Naive thymus-derived CD4-positive, alpha-beta T cell (primary cell): ENCODE measurements at regions not wholly inside any gene's neighbourhood (a gene's known extent, or its start where the extent isn't known, plus 50 kb on each side); places are given as distances from the start of the nearest gene placed in this dataset.

Source experiments
- ATAC-seq: fragments of 150-1000 bp; cut with Tn5 transposase; 2 replicates; pipeline ENCODE4 v1.10.0; 2021; ENCODE audit warnings: mild to moderate bottlenecking, moderate library complexity
- CTCF ChIA-PET: fragments of 350-600 bp; sonication (Branson Sonifier 250); formaldehyde crosslinking; loops from one replicate; lab custom pipeline; 2021; ENCODE audit warnings: antibody characterized with exemption; lab: Charles Lee
- POLR2A ChIA-PET: fragments of 350-600 bp; sonication (Branson Sonifier 250); formaldehyde crosslinking; loops from one replicate; lab custom pipeline; 2021; ENCODE audit warnings: antibody characterized with exemption, inconsistent platforms; lab: Charles Lee
- DNase-seq, 9 donors: peaks; one replicate each; pipeline versions ENCODE4 v3.0.0 to v3.0.0-alpha.2; 2020 to 2022; ENCODE audit warnings: mixed read lengths in 1 of 9
- H3K27ac ChIP-seq: one replicate; pipeline ENCODE4 v1.7.0; 2013; ENCODE audit warnings: mild to moderate bottlenecking, low read depth, low read length, moderate library complexity
- H3K27me3 ChIP-seq, 2 donors: one replicate each; pipeline ENCODE4 v1.7.0; 2013; ENCODE audit warnings: low read length in 2 of 2, mild to moderate bottlenecking in 2 of 2, moderate library complexity in 2 of 2; ENCODE audit not compliant: control insufficient read depth in 2 of 2, insufficient read depth in 2 of 2
- H3K36me3 ChIP-seq, 3 experiments: 1 replicate in 2 of 3; 2 replicates in 1 of 3; pipeline ENCODE4 v1.7.0; 2013; ENCODE audit warnings: low read length in 3 of 3, mild to moderate bottlenecking in 3 of 3, moderate library complexity in 1 of 3; ENCODE audit not compliant: insufficient read depth in 3 of 3, control insufficient read depth in 2 of 3
- H3K4me1 ChIP-seq, 2 donors: one replicate each; pipeline ENCODE4 v1.7.0; 2013; ENCODE audit warnings: low read length in 2 of 2, mild to moderate bottlenecking in 2 of 2, moderate library complexity in 1 of 2; ENCODE audit not compliant: control insufficient read depth in 2 of 2, insufficient read depth in 2 of 2
- H3K4me3 ChIP-seq: 2 replicates; pipeline ENCODE4 v1.7.0; 2013; ENCODE audit warnings: mild to moderate bottlenecking, low read length
- H3K9me3 ChIP-seq, 3 experiments: 1 replicate in 2 of 3; 2 replicates in 1 of 3; pipeline ENCODE4 v1.7.0; 2013; ENCODE audit warnings: low read length in 3 of 3; ENCODE audit not compliant: control insufficient read depth in 2 of 3
- H3K27ac Mint-ChIP-seq, 9 donors: one replicate each; pipeline ENCODE4 v1.8.0; 2020 to 2022; ENCODE audit warnings: mixed read lengths in 9 of 9, mild to moderate bottlenecking in 8 of 9, moderate library complexity in 5 of 9, inconsistent platforms in 2 of 9
- H3K27me3 Mint-ChIP-seq, 5 donors: one replicate each; pipeline ENCODE4 v1.8.0; 2021 to 2022; ENCODE audit warnings: mixed read lengths in 5 of 5, mild to moderate bottlenecking in 1 of 5
- H3K36me3 Mint-ChIP-seq, 5 donors: one replicate each; pipeline ENCODE4 v1.8.0; 2020 to 2022; ENCODE audit warnings: mixed read lengths in 5 of 5, mild to moderate bottlenecking in 3 of 5, inconsistent platforms in 1 of 5
- H3K4me1 Mint-ChIP-seq, 7 donors: one replicate each; pipeline ENCODE4 v1.8.0; 2020 to 2022; ENCODE audit warnings: mixed read lengths in 7 of 7, mild to moderate bottlenecking in 3 of 7, inconsistent platforms in 1 of 7
- H3K4me3 Mint-ChIP-seq, 10 donors: one replicate each; pipeline ENCODE4 v1.8.0; 2020 to 2022; ENCODE audit warnings: mild to moderate bottlenecking in 10 of 10, mixed read lengths in 10 of 10, moderate library complexity in 6 of 10, inconsistent platforms in 2 of 10
- H3K9me3 Mint-ChIP-seq, 11 donors: one replicate each; pipeline ENCODE4 v1.8.0; 2020 to 2022; ENCODE audit warnings: mixed read lengths in 11 of 11, mild to moderate bottlenecking in 4 of 11, inconsistent platforms in 1 of 11, moderate library complexity in 1 of 11
- intact Hi-C, 2 donors: fragments of 100-400 bp; cut with micrococcal nuclease; formaldehyde crosslinking; loops; one replicate each; pipeline ENCODE4 v1.15.1; 2023

DNA sequence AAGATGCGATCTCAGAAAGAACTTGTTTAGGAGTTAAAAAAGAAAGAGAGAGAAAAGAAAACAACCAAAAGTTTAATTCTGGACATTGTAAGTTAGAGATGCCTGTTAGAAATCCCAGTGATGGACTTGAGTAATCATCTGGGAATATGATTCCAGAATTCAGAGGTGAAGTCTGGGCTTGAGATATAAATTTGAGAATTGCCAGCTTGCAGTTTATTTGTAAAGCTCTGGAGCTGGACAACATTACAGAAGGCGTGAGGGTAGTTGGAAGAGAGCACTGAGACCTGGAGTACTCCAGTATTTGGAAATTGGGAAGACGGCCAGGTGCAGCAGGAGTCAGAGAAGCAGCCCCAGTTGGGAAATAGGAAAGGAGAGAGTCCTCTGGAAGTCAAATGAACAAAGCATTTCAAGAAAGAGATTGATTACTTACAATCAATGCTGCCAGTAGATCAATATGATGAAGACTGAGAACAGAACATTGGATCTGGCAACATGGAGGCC is 128.8 kb upstream of the ARHGAP28 start:
- H3K4me3 Mint-ChIP-seq: no peak overlapping the region
- ChIA-PET POLR2A (no interaction called here), CTCF (no interaction called here)
- intact Hi-C loops: no loop called here
- ATAC-seq (no peak), DNase-seq (no peak)
- Histone ChIP-seq H3K27ac (no peak overlapping the region), H3K4me1 (no peaks in the 10 kb centered on the region), H3K4me3 (no peak overlapping the region), H3K9me3 (no peaks in the 10 kb centered on the region), H3K36me3 (no peaks in the 10 kb centered on the region), H3K27me3 (no peaks in the 10 kb centered on the region)
- no peaks in the 10 kb centered on the region for H3K36me3 Mint-ChIP-seq
- H3K9me3 Mint-ChIP-seq: peaks cover 0 to 6% (median 0%) of the 10 kb centered on the region in 11 donors
- H3K4me1 Mint-ChIP-seq: no peaks in the 10 kb centered on the region
- H3K27ac Mint-ChIP-seq: no peak overlapping the region
- H3K27me3 Mint-ChIP-seq: no peaks in the 10 kb centered on the region

DNA sequence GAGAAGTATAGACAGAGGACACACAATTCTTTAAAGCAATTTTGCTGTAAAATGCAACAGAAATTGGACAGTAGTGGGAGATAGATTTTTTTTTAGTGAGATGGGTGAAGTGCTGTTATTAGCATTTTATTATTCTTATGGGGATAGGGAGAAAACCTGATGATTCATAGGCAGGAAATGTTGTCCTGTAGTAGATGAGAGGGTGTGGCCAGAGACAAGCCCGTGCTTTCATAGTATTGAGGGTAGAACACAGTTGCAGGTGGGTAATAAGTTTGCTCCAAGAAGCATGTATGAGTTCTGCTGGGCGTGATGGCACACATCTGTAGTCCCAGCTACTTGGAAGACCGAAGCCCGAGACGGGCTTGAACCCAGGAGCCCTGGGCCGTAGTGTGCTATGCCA is 128.3 kb upstream of the ARHGAP28 start:
- ATAC-seq (no peak), DNase-seq (no peak)
- Histone ChIP-seq H3K4me3 (no peak overlapping the region), H3K36me3 (no peaks in the 10 kb centered on the region), H3K27me3 (no peaks in the 10 kb centered on the region), H3K4me1 (no peaks in the 10 kb centered on the region), H3K27ac (no peak overlapping the region), H3K9me3 (no peaks in the 10 kb centered on the region)
- intact Hi-C loops: no loop called here
- H3K9me3 Mint-ChIP-seq: peaks cover 0 to 6% (median 0%) of the 10 kb centered on the region in 11 donors
- no peaks in the 10 kb centered on the region for H3K27me3 Mint-ChIP-seq
- H3K36me3 Mint-ChIP-seq: no peaks in the 10 kb centered on the region
- no peak overlapping the region for H3K27ac Mint-ChIP-seq
- H3K4me3 Mint-ChIP-seq: no peak overlapping the region
- ChIA-PET CTCF (no interaction called here), POLR2A (no interaction called here)
- H3K4me1 Mint-ChIP-seq: no peaks in the 10 kb centered on the region

GRCh38 chr18:6602365-6602764 is 127.2 kb upstream of the ARHGAP28 start:
- peaks cover 0 to 6% (median 0%) of the 10 kb centered on the region in 11 donors for H3K9me3 Mint-ChIP-seq
- ChIA-PET CTCF (no interaction called here), POLR2A (no interaction called here)
- intact Hi-C loops: no loop called here
- no peak overlapping the region for H3K27ac Mint-ChIP-seq
- no peak overlapping the region for H3K4me3 Mint-ChIP-seq
- ATAC-seq (no peak), DNase-seq (no peak)
- no peaks in the 10 kb centered on the region for H3K9me3 ChIP-seq
- no peak overlapping the region for H3K4me3 ChIP-seq
- no peaks in the 10 kb centered on the region for H3K4me1 ChIP-seq
- no peaks in the 10 kb centered on the region for H3K27me3 Mint-ChIP-seq
- H3K36me3 Mint-ChIP-seq: no peaks in the 10 kb centered on the region
- H3K27ac ChIP-seq: no peak overlapping the region
- H3K4me1 Mint-ChIP-seq: no peaks in the 10 kb centered on the region
- H3K27me3 ChIP-seq: no peaks in the 10 kb centered on the region
- no peaks in the 10 kb centered on the region for H3K36me3 ChIP-seq

- H3K36me3 ChIP-seq: no peaks in the 10 kb centered on the region
- H3K27me3 ChIP-seq: no peaks in the 10 kb centered on the region
- intact Hi-C loops: no loop called here
- no peak overlapping the region for H3K4me3 Mint-ChIP-seq
- no peak overlapping the region for H3K4me3 ChIP-seq
- H3K27me3 Mint-ChIP-seq: no peaks in the 10 kb centered on the region
- ChIA-PET CTCF (no interaction called here), POLR2A (no interaction called here)
- no peak overlapping the region for H3K27ac Mint-ChIP-seq
- H3K4me1 ChIP-seq: no peaks in the 10 kb centered on the region
- peaks cover 0 to 13% (median 0%) of the 10 kb centered on the region in 11 donors for H3K9me3 Mint-ChIP-seq
- ATAC-seq (no peak), DNase-seq (no peak)
- H3K27ac ChIP-seq: no peak overlapping the region
- H3K9me3 ChIP-seq: no peaks in the 10 kb centered on the region
- H3K36me3 Mint-ChIP-seq: no peaks in the 10 kb centered on the region
- H3K4me1 Mint-ChIP-seq: no peaks in the 10 kb centered on the region
Measured at GRCh38 chr18:6604573-6604941, 125.0 kb upstream of the ARHGAP28 start.

DNA sequence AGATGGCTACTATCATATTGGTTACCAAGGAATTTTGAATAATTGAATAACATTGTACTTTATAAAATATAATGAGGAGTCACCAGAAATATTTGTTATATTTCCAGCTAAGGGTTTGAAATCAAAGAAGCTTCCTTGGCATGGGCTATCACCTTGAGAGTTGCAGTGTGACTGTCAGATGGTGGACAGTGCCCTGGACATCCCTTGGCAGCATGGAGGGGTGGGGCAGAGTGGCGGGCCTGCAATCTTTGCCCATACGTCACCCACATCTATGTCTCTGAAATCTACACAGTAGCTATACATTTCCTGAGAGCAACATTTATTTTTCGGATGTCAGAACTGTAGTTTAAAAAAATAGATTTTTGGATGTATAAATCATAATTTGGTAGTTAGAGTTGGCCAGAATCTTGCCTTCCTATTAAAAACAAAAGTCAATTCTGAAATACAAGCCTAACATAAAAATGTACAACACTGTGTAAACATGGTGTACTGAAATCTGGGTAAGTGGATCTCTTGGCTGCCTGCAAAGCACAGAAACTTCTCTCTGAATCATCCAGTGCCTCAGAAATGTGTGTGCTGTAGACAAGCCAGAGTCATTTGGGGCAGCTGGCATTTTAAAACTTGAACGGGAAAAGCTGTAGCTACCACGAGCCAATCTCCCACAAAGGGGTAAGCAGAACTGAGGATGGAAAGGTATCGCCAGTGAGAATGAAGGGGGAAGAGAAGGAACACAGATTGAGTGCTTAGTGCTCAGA is 124.2 kb upstream of the ARHGAP28 start:
- ChIA-PET POLR2A (no interaction called here), CTCF (interaction anchor here (0.6 kb wide), 1 partner anchor 1776 kb away, joined by 4 read pairs; no protein-coding TSS in a partner anchor)
- Mint-ChIP-seq H3K4me1 (no peaks in the 10 kb centered on the region), H3K36me3 (no peaks in the 10 kb centered on the region), H3K27me3 (no peaks in the 10 kb centered on the region), H3K4me3 (no peak overlapping the region), H3K9me3 (peaks cover 0 to 13% (median 0%) of the 10 kb centered on the region in 11 donors), H3K27ac (no peak overlapping the region)
- H3K27ac ChIP-seq: no peak overlapping the region
- no peaks in the 10 kb centered on the region for H3K27me3 ChIP-seq
- intact Hi-C loops: no loop called here
- no peaks in the 10 kb centered on the region for H3K4me1 ChIP-seq
- no peak for DNase-seq
- H3K9me3 ChIP-seq: no peaks in the 10 kb centered on the region
- H3K4me3 ChIP-seq: no peak overlapping the region
- H3K36me3 ChIP-seq: no peaks in the 10 kb centered on the region
- ATAC-seq: no peak

- Mint-ChIP-seq H3K4me3 (no peak overlapping the region), H3K36me3 (peaks cover 0 to 3% (median 0%) of the 10 kb centered on the region in 5 donors), H3K9me3 (peaks cover 0 to 13% (median 2%) of the 10 kb centered on the region in 11 donors), H3K27ac (no peak overlapping the region), H3K27me3 (no peaks in the 10 kb centered on the region), H3K4me1 (no peaks in the 10 kb centered on the region)
- ChIA-PET POLR2A (no interaction called here), CTCF (no interaction called here)
- Histone ChIP-seq H3K9me3 (no peaks in the 10 kb centered on the region), H3K36me3 (no peaks in the 10 kb centered on the region), H3K4me1 (no peaks in the 10 kb centered on the region), H3K27me3 (no peaks in the 10 kb centered on the region), H3K27ac (no peak overlapping the region), H3K4me3 (no peak overlapping the region)
- ATAC-seq: no peak
- intact Hi-C loops: no loop called here
- DNase-seq: no peak
Measured at GRCh38 chr18:6606411-6607085, 123.0 kb upstream of the ARHGAP28 start.
